HG03097 (cell line): ENCODE measurements at regions not wholly inside any gene's neighbourhood (a gene's known extent, or its start where the extent isn't known, plus 50 kb on each side); places are given as distances from the start of the nearest gene placed in this dataset.

ENCODE experiments used
- ATAC-seq: cut with Tn5 transposase; IDR thresholded peaks from one replicate; pipeline ENCODE4 v1.9.1; 2021; ENCODE audit not compliant: unreplicated experiment, low FRiP score

- no peak for ATAC-seq
Observed at GRCh38 chr5:5061836-5062235, 78.3 kb upstream of the ADAMTS16 start.

GRCh38 chr5:5062525-5063302 lies 77.4 kb upstream of the ADAMTS16 start:
- ATAC-seq, result no peak

DNA sequence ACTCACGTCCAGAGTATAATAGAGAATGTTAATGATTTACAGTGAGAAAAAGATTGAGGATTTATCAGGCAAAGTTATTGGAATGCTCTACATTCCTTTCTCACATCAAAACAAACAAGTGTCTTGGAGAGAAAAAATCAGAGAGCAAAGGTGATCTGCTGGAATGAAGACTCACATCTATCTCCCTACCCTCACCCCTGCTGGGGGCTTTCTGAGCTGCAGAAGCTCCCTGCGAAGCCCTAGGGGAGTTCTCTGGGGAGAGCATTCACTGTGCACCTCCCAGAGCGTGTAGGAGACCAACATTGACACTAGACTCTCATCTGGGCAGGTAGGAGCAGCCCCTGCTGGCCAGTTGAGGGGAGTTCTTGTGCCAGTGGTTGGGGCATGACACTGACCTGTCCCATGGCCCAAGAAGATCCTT lies 76.6 kb upstream of the ADAMTS16 start:
- no peak for ATAC-seq

- ATAC-seq, result no peak
Observed at GRCh38 chr5:5065472-5065871, 74.7 kb upstream of the ADAMTS16 start.

- ATAC-seq, result no peak
Observed at GRCh38 chr5:5066276-5067186, 73.6 kb upstream of the ADAMTS16 start.

GRCh38 chr5:5069851-5070250 lies 70.3 kb upstream of the ADAMTS16 start:
- no peak for ATAC-seq

DNA sequence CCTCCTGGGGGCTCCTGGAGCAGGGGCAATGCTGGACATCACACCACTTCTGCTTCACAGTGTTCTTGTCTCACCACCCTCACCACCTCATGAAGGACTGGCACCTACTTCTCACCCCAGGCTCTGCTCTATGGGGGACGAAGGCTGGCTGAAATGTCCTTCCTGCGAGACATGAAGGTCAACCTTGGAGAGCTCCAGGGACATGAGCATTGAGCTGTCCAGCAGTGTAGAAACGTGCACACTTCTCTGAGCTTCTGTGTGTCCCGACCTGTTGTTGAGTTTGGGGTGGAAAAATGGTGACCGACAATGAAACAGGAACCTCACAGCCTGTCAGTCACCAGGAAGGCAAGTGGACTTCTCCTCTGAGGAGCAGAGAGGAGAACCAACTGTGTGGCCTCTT lies 68.6 kb upstream of the ADAMTS16 start:
- no peak for ATAC-seq

DNA sequence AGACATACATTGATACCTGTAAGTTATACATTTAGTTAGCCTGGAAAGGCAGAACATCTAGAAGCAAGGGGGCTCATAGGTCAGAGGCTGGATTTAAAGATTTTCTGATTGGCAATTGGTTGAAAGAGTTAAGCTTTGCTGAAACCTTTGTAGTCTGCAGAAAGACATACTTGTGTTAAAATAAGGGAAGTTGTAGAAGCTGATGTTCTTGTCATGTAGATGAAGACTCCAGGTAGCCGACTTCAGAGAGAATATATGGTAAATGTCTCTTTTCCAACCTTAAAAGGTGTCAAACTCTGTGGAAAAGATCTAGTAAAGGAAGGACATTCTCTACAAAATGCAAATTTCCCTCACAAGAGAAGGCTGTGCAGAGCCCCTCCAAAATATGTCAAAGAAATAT lies 62.9 kb upstream of the ADAMTS16 start:
- ATAC-seq, result no peak

GRCh38 chr5:5078009-5078897 lies 61.9 kb upstream of the ADAMTS16 start:
- ATAC-seq, result no peak

GRCh38 chr5:5079876-5080275 lies 60.3 kb upstream of the ADAMTS16 start:
- no peak for ATAC-seq

- no peak for ATAC-seq
Observed at GRCh38 chr5:5080790-5081189, 59.3 kb upstream of the ADAMTS16 start.

- ATAC-seq, result no peak
Observed at GRCh38 chr5:5085381-5085780, 54.7 kb upstream of the ADAMTS16 start.

- no peak for ATAC-seq
Observed at GRCh38 chr5:5089895-5090649, 50.1 kb upstream of the ADAMTS16 start.
